ENCODE measurements at regions not wholly inside any gene's neighbourhood (a gene's known extent, or its start where the extent isn't known, plus 50 kb on each side); places are given as distances from the start of the nearest gene placed in this dataset.

- no peak for DNase-seq
Observed at GRCh38 chr20:53695797-53696527, 102.3 kb upstream of the ZNF217 start.

- no peak for DNase-seq
Observed at GRCh38 chr20:53693262-53693871, 99.7 kb upstream of the ZNF217 start.

GRCh38 chr20:53692465-53693067 is 98.9 kb upstream of the ZNF217 start:
- peak in 1 of 2 donors; percentile 40 for DNase-seq

- DNase-seq = no peak
Observed at GRCh38 chr20:53691811-53692192, 98.2 kb upstream of the ZNF217 start.

- no peak for DNase-seq
Observed at GRCh38 chr20:53691060-53691810, 97.6 kb upstream of the ZNF217 start.

GRCh38 chr20:53688085-53688484 is 94.4 kb upstream of the ZNF217 start:
- no peak for DNase-seq

GRCh38 chr20:53685070-53685595 is 91.5 kb upstream of the ZNF217 start:
- DNase-seq = no peak

- no peak for DNase-seq
Observed at GRCh38 chr20:53683506-53683905, 89.9 kb upstream of the ZNF217 start.

- DNase-seq = no peak
Observed at GRCh38 chr20:53681352-53682212, 87.9 kb upstream of the ZNF217 start.

- DNase-seq = no peak
Observed at GRCh38 chr20:53679597-53680309, 86.1 kb upstream of the ZNF217 start.

GRCh38 chr20:53678990-53679596 is 85.5 kb upstream of the ZNF217 start:
- DNase-seq = no peak

- no peak for DNase-seq
Observed at GRCh38 chr20:53678315-53678989, 84.8 kb upstream of the ZNF217 start.

GRCh38 chr20:53677447-53678314 is 84.0 kb upstream of the ZNF217 start:
- DNase-seq = no peak

- no peak for DNase-seq
Observed at GRCh38 chr20:53676987-53677386, 83.3 kb upstream of the ZNF217 start.

GRCh38 chr20:53676519-53676822 is 82.8 kb upstream of the ZNF217 start:
- DNase-seq = no peak

GRCh38 chr20:53672484-53673129 is 79.0 kb upstream of the ZNF217 start:
- no peak for DNase-seq

- DNase-seq = no peak
Observed at GRCh38 chr20:53671370-53671769, 77.7 kb upstream of the ZNF217 start.

All from right lung (tissue), 2 donors.